Endothelial cell (in vitro differentiated cells): ENCODE measurements at regions not wholly inside any gene's neighbourhood (a gene's known extent, or its start where the extent isn't known, plus 50 kb on each side); places are given as distances from the start of the nearest gene placed in this dataset.
A peak's percentile ranks its signal among the peaks of the same experiment; 100 is the strongest.
"Not testable (repeated sequence)": the region's sequence is repeated elsewhere in the genome, so short reads cannot be mapped to it uniquely, and the experiment has no call there.

ENCODE experiments used
- DNase-seq: peaks from one replicate; pipeline ENCODE4 v3.0.0; 2021; ENCODE audit warnings: low spot score
- H3K27ac Mint-ChIP-seq: one replicate; pipeline ENCODE4 v1.8.0; 2021; ENCODE audit warnings: mixed read lengths, inconsistent platforms; ENCODE audit not compliant: unreplicated experiment
- H3K27me3 Mint-ChIP-seq: one replicate; pipeline ENCODE4 v1.8.0; 2021; ENCODE audit warnings: mild to moderate bottlenecking, moderate library complexity, mixed read lengths, inconsistent platforms; ENCODE audit not compliant: unreplicated experiment
- H3K36me3 Mint-ChIP-seq: one replicate; pipeline ENCODE4 v1.8.0; 2021; ENCODE audit warnings: mild to moderate bottlenecking, low read depth, mixed read lengths, inconsistent platforms; ENCODE audit not compliant: unreplicated experiment
- H3K4me1 Mint-ChIP-seq: one replicate; pipeline ENCODE4 v1.8.0; 2021; ENCODE audit warnings: mild to moderate bottlenecking, mixed read lengths, inconsistent platforms; ENCODE audit not compliant: unreplicated experiment
- H3K4me3 Mint-ChIP-seq: one replicate; pipeline ENCODE4 v1.8.0; 2021; ENCODE audit warnings: mild to moderate bottlenecking, mixed read lengths, inconsistent platforms; ENCODE audit not compliant: unreplicated experiment
- H3K9me3 Mint-ChIP-seq: one replicate; pipeline ENCODE4 v1.8.0; 2021; ENCODE audit warnings: mixed read lengths, inconsistent platforms; ENCODE audit not compliant: unreplicated experiment
- CTCF ChIP-seq: fragments of 200-600 bp; sonication (generic); IDR thresholded peaks from one replicate; pipeline ENCODE4 v1.5.0; 2021; ENCODE audit warnings: antibody characterized with exemption; ENCODE audit not compliant: unreplicated experiment

- no peaks in the 10 kb centered on the region for H3K9me3 Mint-ChIP-seq
- no peak overlapping the region for H3K4me3 Mint-ChIP-seq
- no peaks in the 10 kb centered on the region for H3K27me3 Mint-ChIP-seq
- peaks cover 4% of the 10 kb centered on the region for H3K4me1 Mint-ChIP-seq
- TF ChIP-seq CTCF: no peak
- H3K36me3 Mint-ChIP-seq: no peaks in the 10 kb centered on the region
- no peak for DNase-seq
- no peak overlapping the region for H3K27ac Mint-ChIP-seq
These were observed 1393.3 kb upstream of the ATXN8OS start for GRCh38 chr13:68714292-68714691.

- Mint-ChIP-seq H3K36me3 (no peaks in the 10 kb centered on the region), H3K9me3 (no peaks in the 10 kb centered on the region), H3K4me1 (peaks cover 4% of the 10 kb centered on the region), H3K4me3 (no peak overlapping the region), H3K27me3 (no peaks in the 10 kb centered on the region), H3K27ac (peak overlapping the region; percentile 13)
- DNase-seq: no peak
- no peak for TF ChIP-seq CTCF
These were observed 1394.2 kb upstream of the ATXN8OS start for GRCh38 chr13:68713394-68713793.

- no peak overlapping the region for H3K4me3 Mint-ChIP-seq
- no peaks in the 10 kb centered on the region for H3K27me3 Mint-ChIP-seq
- peak; percentile 16 for DNase-seq
- no peaks in the 10 kb centered on the region for H3K9me3 Mint-ChIP-seq
- no peak overlapping the region for H3K27ac Mint-ChIP-seq
- no peaks in the 10 kb centered on the region for H3K36me3 Mint-ChIP-seq
- TF ChIP-seq CTCF: no peak
- H3K4me1 Mint-ChIP-seq: peaks cover 2% of the 10 kb centered on the region
These were observed 1399.2 kb upstream of the ATXN8OS start for GRCh38 chr13:68708336-68708908.

- not testable (repeated sequence) for H3K9me3 Mint-ChIP-seq, H3K36me3 Mint-ChIP-seq, H3K27ac Mint-ChIP-seq, H3K4me3 Mint-ChIP-seq, H3K4me1 Mint-ChIP-seq, DNase-seq, H3K27me3 Mint-ChIP-seq
These were observed 1401.6 kb upstream of the ATXN8OS start for GRCh38 chr13:68706044-68706443.

GRCh38 chr13:68697551-68697950 lies 1410.1 kb upstream of the ATXN8OS start:
- Mint-ChIP-seq H3K27ac (no peak overlapping the region), H3K4me3 (no peak overlapping the region), H3K4me1 (no peaks in the 10 kb centered on the region), H3K27me3 (no peaks in the 10 kb centered on the region), H3K36me3 (no peaks in the 10 kb centered on the region), H3K9me3 (no peaks in the 10 kb centered on the region)
- no peak for TF ChIP-seq CTCF
- DNase-seq: no peak
